22Rv1 (cell line): ENCODE measurements at regions not wholly inside any gene's neighbourhood (a gene's known extent, or its start where the extent isn't known, plus 50 kb on each side); places are given as distances from the start of the nearest gene placed in this dataset.

ENCODE experiments used
- ZFX ChIP-seq: fragments of 450-650 bp; IDR thresholded peaks from 2 replicates; pipeline ENCODE4 v1.6.1; 2017; ENCODE audit warnings: antibody characterized with exemption, borderline replicate concordance
- TF ChIP-seq, protein P1 (sequence below): fragments of 450-650 bp; IDR thresholded peaks from 2 replicates; pipeline ENCODE4 v1.5.1; 2017; ENCODE audit warnings: mild to moderate bottlenecking

DNA sequence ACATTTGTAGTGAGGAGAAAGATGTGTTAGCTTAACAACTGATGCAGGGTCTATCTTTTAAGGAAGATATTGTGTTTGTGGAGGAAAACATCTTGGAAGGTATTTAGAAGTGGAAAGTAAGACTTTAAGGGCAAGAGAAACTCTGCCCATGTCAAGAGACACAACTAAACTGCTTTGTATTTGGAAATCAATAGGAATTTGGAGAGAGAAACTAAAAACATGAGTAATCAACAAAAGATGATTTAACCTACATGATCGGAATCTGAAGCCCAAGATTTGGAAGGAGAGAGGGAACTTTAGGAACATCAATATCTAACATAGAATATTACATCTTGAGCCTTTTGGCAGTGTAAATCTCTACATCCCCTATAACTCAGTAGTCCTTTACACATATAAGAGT, 184.2 kb upstream of the COL3A1 start:
- TF ChIP-seq, protein P1, sequence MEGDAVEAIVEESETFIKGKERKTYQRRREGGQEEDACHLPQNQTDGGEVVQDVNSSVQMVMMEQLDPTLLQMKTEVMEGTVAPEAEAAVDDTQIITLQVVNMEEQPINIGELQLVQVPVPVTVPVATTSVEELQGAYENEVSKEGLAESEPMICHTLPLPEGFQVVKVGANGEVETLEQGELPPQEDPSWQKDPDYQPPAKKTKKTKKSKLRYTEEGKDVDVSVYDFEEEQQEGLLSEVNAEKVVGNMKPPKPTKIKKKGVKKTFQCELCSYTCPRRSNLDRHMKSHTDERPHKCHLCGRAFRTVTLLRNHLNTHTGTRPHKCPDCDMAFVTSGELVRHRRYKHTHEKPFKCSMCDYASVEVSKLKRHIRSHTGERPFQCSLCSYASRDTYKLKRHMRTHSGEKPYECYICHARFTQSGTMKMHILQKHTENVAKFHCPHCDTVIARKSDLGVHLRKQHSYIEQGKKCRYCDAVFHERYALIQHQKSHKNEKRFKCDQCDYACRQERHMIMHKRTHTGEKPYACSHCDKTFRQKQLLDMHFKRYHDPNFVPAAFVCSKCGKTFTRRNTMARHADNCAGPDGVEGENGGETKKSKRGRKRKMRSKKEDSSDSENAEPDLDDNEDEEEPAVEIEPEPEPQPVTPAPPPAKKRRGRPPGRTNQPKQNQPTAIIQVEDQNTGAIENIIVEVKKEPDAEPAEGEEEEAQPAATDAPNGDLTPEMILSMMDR, result no peak
- TF ChIP-seq ZFX, result no peak
